Upper lobe of left lung (tissue), 4 donors: ENCODE measurements at regions not wholly inside any gene's neighbourhood (a gene's known extent, or its start where the extent isn't known, plus 50 kb on each side); places are given as distances from the start of the nearest gene placed in this dataset.

Experiments
- POLR2A ChIP-seq, 4 donors: fragments of 450-650 bp; IDR thresholded peaks; one replicate each; pipeline ENCODE4 v1.5.1; 2016 to 2017; ENCODE audit warnings: antibody characterized with exemption in 4 of 4, mild to moderate bottlenecking in 2 of 4
- POLR2AphosphoS5 ChIP-seq, 2 donors: sonication (generic); formaldehyde crosslinking; IDR thresholded peaks; one replicate each; pipeline ENCODE4 v1.5.1; 2017; ENCODE audit warnings: antibody characterized with exemption in 2 of 2
- TF ChIP-seq, protein P1 (sequence below), 6 experiments: fragments of 450-650 bp in 4 of 6; fragments of 200-600 bp in 2 of 6; sonication (generic) in 2 of 6; IDR thresholded peaks; one replicate each; pipeline ENCODE4 v1.5.1; 2016 to 2019; ENCODE audit warnings: antibody characterized with exemption in 6 of 6

DNA sequence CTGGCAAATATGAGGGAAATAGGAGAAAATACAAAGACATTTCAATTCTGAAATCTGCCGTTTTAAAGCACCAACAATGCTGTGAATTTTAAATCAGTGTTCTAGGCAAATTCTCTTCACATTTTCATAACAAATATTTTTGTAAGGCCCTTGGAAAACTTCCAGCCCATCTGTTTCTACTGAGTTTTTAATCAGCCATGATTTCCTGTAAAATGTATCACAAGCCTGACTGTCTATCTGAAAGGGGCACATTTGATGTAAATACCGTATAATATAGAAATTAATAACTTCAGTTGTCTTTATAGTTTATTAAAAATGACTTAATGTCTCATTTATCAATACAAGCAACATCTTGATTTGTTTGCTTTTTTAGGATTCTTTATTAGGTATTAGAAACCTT is 454.7 kb downstream of the PYDC2 start:
- TF ChIP-seq, protein P1, sequence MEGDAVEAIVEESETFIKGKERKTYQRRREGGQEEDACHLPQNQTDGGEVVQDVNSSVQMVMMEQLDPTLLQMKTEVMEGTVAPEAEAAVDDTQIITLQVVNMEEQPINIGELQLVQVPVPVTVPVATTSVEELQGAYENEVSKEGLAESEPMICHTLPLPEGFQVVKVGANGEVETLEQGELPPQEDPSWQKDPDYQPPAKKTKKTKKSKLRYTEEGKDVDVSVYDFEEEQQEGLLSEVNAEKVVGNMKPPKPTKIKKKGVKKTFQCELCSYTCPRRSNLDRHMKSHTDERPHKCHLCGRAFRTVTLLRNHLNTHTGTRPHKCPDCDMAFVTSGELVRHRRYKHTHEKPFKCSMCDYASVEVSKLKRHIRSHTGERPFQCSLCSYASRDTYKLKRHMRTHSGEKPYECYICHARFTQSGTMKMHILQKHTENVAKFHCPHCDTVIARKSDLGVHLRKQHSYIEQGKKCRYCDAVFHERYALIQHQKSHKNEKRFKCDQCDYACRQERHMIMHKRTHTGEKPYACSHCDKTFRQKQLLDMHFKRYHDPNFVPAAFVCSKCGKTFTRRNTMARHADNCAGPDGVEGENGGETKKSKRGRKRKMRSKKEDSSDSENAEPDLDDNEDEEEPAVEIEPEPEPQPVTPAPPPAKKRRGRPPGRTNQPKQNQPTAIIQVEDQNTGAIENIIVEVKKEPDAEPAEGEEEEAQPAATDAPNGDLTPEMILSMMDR (IDR thresholded peaks at IDR 0.05), result no peak
- TF ChIP-seq POLR2AphosphoS5 (IDR thresholded peaks at IDR 0.05) (no peak), POLR2A (IDR thresholded peaks at IDR 0.05) (no peak)
